Peyer's patch (tissue), 4 donors: ENCODE measurements at regions not wholly inside any gene's neighbourhood (a gene's known extent, or its start where the extent isn't known, plus 50 kb on each side); places are given as distances from the start of the nearest gene placed in this dataset.

Experiments
- DNase-seq, 3 donors: peaks; one replicate each; pipeline ENCODE4 v3.0.0-alpha.2; 2017 to 2019
- H3K27ac ChIP-seq, 4 donors: fragments of 200-600 bp; sonication (generic); one replicate each; pipeline ENCODE4 v1.5.1; 2016 to 2019
- H3K27me3 ChIP-seq, 2 donors: fragments of 200-600 bp; sonication (generic); one replicate each; pipeline ENCODE4 v1.5.1; 2019
- H3K36me3 ChIP-seq, 3 donors: fragments of 200-600 bp; sonication (generic); one replicate each; pipeline ENCODE4 v1.5.1; 2016 to 2019
- H3K4me1 ChIP-seq, 4 donors: fragments of 200-600 bp; sonication (generic); one replicate each; pipeline ENCODE4 v1.5.1; 2016 to 2019
- H3K4me3 ChIP-seq, 4 donors: fragments of 200-600 bp; sonication (generic); 1 replicate in 3 of 4; 2 replicates in 1 of 4; pipeline ENCODE4 v1.5.1; 2016 to 2019; ENCODE audit warnings: mild to moderate bottlenecking in 1 of 4
- H3K9me3 ChIP-seq, 4 donors: fragments of 200-600 bp; sonication (generic); one replicate each; pipeline ENCODE4 v1.5.1; 2016 to 2019; ENCODE audit warnings: mild to moderate bottlenecking in 1 of 4
- CTCF ChIP-seq, 6 experiments: fragments of 450-650 bp in 4 of 6; fragments of 200-600 bp in 2 of 6; sonication (generic) in 1 of 6; IDR thresholded peaks; one replicate each; pipeline ENCODE4 v1.5.1; 2017 to 2019; ENCODE audit warnings: antibody characterized with exemption in 6 of 6, mild to moderate bottlenecking in 3 of 6, moderate library complexity in 1 of 6
- POLR2A ChIP-seq, 2 donors: fragments of 450-650 bp; IDR thresholded peaks; one replicate each; pipeline ENCODE4 v1.5.1; 2017; ENCODE audit warnings: antibody characterized with exemption in 2 of 2, mild to moderate bottlenecking in 2 of 2, moderate library complexity in 2 of 2

GRCh38 chr4:188245651-188246050, 106.4 kb downstream of the TRIML1 start:
- no peaks in the 10 kb centered on the region for H3K9me3 ChIP-seq
- H3K27me3 ChIP-seq, result no peaks in the 10 kb centered on the region
- H3K27ac ChIP-seq, result no peak overlapping the region
- no peak for DNase-seq
- H3K4me3 ChIP-seq, result no peak overlapping the region
- H3K36me3 ChIP-seq, result no peaks in the 10 kb centered on the region
- no peaks in the 10 kb centered on the region for H3K4me1 ChIP-seq
- no peak for TF ChIP-seq CTCF (IDR thresholded peaks at IDR 0.05)
- no peak for TF ChIP-seq POLR2A (IDR thresholded peaks at IDR 0.05)

GRCh38 chr4:188246488-188246887, 107.2 kb downstream of the TRIML1 start:
- H3K4me1 ChIP-seq, result no peaks in the 10 kb centered on the region
- H3K27me3 ChIP-seq, result no peaks in the 10 kb centered on the region
- no peaks in the 10 kb centered on the region for H3K9me3 ChIP-seq
- TF ChIP-seq POLR2A (IDR thresholded peaks at IDR 0.05) (no peak), CTCF (IDR thresholded peaks at IDR 0.05) (no peak)
- DNase-seq, result no peak
- no peak overlapping the region for H3K4me3 ChIP-seq
- H3K36me3 ChIP-seq, result no peaks in the 10 kb centered on the region
- H3K27ac ChIP-seq, result no peak overlapping the region

DNA sequence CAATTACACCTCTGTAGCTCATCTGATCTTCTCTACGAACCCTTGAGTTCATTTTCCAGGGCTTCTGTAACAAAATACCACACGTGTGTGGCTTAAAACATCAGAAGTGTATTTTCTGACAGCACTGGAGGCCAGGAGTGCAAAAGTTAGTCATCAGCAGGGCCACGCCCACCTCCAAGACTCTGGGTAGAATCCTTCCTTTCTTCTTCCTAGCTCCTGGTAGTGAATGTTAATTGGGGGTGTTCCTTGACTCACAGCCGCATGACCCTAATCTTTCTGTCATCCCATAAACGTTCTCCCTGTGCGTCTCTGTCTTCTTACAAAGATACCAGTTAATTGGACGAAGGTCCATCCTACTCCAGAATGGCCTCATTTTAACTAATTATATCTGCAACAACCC, 115.0 kb downstream of the TRIML1 start:
- Histone ChIP-seq H3K27me3 (no peaks in the 10 kb centered on the region), H3K4me1 (no peaks in the 10 kb centered on the region), H3K27ac (no peak overlapping the region), H3K4me3 (no peak overlapping the region), H3K9me3 (no peaks in the 10 kb centered on the region), H3K36me3 (no peaks in the 10 kb centered on the region)
- DNase-seq, result no peak
- TF ChIP-seq POLR2A (IDR thresholded peaks at IDR 0.05), result no peak
- no peak for TF ChIP-seq CTCF (IDR thresholded peaks at IDR 0.05)

GRCh38 chr4:188262464-188262863, 123.2 kb downstream of the TRIML1 start:
- DNase-seq, result no peak

DNA sequence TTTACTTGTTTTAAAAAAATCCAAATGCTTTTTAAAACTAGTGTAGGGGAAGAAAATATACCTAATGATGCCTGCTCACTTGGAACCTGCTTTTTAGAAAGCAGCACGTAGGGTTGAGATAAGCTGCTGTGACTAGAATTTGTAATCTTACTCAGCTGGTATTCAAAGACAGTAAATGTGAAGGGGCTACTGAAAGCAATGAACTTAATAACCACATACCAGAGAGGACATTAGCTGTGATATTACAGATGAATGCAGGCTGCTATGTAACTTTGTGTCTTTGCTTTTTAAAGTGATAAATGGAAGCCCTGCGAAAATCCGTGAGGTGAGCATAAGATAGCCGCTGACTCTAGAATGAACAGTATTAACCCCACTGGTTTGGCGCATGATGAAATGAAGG, 124.1 kb downstream of the TRIML1 start:
- Histone ChIP-seq H3K36me3 (no peaks in the 10 kb centered on the region), H3K4me1 (no peaks in the 10 kb centered on the region), H3K27ac (no peak overlapping the region), H3K4me3 (no peak overlapping the region), H3K9me3 (no peaks in the 10 kb centered on the region), H3K27me3 (no peaks in the 10 kb centered on the region)
- TF ChIP-seq CTCF (IDR thresholded peaks at IDR 0.05) (no peak), POLR2A (IDR thresholded peaks at IDR 0.05) (no peak)
- no peak for DNase-seq

More at GRCh38 chr4:188262464-188262863, 123.2 kb downstream of the TRIML1 start:
- no peaks in the 10 kb centered on the region for H3K27me3 ChIP-seq
- no peaks in the 10 kb centered on the region for H3K36me3 ChIP-seq
- no peaks in the 10 kb centered on the region for H3K9me3 ChIP-seq
- H3K4me3 ChIP-seq, result no peak overlapping the region
- TF ChIP-seq CTCF (IDR thresholded peaks at IDR 0.05) (no peak), POLR2A (IDR thresholded peaks at IDR 0.05) (no peak)
- no peak overlapping the region for H3K27ac ChIP-seq
- no peaks in the 10 kb centered on the region for H3K4me1 ChIP-seq

DNA sequence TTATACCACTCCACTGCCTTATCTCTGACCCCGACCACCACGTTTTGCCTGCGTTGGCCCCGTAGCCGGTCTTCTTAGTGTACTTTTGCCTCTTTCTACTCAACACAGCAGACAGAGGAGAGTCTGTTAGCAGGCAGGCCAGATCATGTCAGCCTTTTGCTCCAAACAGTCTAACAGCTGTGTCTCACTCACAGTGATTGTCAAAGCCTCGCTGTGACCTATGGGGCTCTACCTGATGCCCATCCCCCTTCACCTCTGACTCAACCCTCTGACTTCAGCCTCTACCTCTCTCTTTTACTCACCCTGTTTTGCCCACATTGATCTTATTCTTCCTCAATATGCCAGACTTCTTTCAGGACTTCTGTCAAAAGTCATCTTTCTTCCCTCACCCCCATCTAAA, 127.1 kb downstream of the TRIML1 start:
- TF ChIP-seq POLR2A (IDR thresholded peaks at IDR 0.05) (no peak), CTCF (IDR thresholded peaks at IDR 0.05) (no peak)
- no peaks in the 10 kb centered on the region for H3K4me1 ChIP-seq
- no peaks in the 10 kb centered on the region for H3K27me3 ChIP-seq
- H3K36me3 ChIP-seq, result no peaks in the 10 kb centered on the region
- no peaks in the 10 kb centered on the region for H3K9me3 ChIP-seq
- no peak overlapping the region for H3K4me3 ChIP-seq
- H3K27ac ChIP-seq, result no peak overlapping the region
- DNase-seq, result no peak
